Fibroblast of skin of right biceps (primary cell): ENCODE measurements at regions not wholly inside any gene's neighbourhood (a gene's known extent, or its start where the extent isn't known, plus 50 kb on each side); places are given as distances from the start of the nearest gene placed in this dataset.

Experiments
- DNase-seq: peaks from one replicate; pipeline ENCODE4 v3.0.0-alpha.2; 2013

DNA sequence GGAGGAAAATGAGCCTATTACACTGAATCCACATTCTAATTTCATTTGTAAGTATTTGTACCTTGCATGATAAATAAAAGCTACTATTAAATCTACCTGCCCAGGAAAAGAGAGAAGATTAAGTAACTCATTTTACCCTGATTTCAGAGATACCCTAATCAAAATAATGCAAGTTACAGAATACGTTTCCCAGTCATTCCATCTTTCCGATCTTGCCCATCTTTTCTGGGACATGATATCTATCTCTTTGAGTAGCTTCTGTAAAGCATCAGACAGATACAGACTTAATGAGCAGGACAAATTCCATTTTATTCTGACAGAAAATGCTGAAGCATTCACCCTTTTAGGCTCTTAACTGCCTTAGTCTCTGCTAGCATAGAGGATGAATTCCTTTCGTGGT lies 56.6 kb downstream of the SPRY2 start:
- DNase-seq, result no peak

DNA sequence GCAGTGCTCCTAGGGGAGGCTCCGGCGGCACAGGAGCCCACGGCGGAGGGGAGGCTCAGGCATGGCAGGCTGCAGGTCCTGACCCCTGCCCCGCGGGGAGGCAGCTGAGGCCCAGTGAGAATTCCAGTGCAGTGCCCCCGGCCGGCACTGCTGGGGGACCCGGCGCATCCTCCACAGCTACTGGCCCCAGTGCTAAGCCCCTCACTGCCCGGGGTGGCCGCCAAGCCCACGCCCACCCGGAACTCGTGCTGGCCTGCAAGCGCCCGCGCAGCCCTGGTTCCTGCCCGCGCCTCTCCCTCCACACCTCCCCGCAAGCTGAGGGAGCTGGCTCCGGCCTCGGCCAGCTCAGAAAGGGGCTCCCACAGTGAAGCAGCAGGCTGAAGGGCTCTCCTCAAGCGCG lies 62.2 kb downstream of the SPRY2 start:
- DNase-seq, result no peak

DNA sequence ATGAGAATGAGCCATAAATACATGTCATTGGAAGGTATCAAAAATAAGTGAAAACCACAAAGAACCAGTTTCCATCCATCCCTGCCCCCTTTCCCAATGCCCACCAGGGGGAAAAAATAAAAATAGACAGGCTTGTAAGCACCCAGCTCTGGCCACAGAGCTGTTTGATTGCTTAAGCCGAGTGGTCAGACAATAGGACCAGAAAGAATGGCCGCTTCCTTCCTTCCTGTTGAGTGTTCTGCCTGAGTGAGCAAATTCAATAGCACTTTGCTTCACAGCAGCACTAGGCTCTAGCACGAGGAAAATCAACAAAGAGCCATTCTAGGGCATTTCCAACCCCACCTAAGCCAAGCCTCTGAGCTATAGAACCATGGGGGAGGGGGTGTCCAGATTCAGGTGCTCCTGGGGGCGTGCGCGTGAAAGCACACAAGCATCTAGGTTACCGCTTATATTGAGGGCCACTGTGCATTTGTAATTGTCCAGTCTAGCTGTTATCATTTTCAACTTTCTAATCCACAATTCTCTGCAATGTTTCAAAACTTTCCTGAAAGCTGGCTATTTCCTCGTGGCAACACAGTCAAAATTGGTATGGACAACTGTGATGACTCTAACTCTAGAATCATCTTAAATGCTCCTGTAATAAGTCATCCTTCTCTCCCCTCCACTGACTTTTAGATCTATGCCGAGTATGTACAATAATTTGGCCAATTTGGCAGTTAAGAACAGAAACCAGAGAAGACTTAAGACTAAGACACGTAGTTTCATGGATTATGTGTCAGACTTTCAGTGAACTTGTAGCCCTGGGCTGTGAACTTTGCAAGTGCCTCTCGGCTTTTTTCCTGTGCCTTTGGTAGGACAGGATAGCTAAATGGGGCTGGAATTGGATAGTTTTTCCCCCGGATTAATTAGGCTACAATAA lies 64.3 kb downstream of the SPRY2 start:
- DNase-seq, result peak; percentile 34

DNA sequence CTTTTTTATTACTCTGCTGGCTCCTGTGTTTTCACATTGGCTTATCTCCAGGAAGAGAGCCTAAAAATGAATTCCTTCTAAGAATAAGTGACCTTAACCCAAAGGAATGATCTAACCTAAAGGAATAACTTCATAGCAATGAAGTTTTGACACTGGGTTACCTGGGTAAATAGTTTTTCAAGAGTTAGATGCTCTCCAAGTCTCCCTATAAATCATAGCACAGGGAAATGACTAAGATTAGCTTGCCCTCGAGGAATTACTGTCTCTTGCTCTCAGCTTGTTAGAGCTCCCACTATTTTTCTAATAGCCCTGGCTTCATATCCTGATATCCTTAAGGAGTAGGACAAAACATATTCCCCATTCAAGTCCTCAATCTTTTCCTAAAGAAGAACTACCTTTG lies 66.3 kb downstream of the SPRY2 start:
- DNase-seq, result peak; percentile 18

DNA sequence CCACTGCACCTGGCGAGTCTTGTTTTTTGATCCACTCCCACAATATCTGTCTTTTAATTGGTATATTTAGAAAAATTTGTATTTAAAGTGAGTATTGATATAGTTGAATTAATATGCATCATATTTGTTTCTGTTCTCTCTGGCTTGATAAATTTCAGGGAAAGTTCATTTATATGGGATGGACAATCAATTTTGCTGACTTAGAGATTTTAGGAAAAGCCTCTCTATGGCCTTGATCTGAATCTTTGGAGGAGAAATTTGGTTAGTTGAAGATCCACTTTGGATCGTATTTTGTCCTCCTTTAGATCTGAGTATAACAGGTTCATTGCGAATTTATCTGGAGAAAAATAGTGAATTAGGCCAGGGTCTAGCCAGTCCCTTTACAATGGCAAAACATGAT lies 67.2 kb downstream of the SPRY2 start:
- DNase-seq, result no peak

DNA sequence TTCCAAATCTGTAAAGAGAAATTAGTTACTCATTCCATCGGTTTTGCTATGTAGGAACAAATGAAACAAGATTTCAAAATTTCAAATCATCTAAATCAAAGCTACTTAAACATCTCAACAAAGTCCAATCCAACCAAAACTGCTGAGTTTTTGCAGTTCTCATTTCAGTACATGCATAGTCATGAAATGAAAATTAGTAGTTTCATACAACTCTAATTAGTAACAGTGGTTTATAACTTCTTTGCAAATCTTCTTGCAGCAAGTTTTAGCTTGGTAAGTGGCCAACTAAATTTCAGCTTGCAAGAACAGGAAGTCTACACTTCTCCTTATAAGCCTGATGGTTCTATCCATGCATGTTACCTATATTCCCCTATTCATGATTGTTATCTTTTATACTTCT lies 75.6 kb downstream of the SPRY2 start:
- no peak for DNase-seq

DNA sequence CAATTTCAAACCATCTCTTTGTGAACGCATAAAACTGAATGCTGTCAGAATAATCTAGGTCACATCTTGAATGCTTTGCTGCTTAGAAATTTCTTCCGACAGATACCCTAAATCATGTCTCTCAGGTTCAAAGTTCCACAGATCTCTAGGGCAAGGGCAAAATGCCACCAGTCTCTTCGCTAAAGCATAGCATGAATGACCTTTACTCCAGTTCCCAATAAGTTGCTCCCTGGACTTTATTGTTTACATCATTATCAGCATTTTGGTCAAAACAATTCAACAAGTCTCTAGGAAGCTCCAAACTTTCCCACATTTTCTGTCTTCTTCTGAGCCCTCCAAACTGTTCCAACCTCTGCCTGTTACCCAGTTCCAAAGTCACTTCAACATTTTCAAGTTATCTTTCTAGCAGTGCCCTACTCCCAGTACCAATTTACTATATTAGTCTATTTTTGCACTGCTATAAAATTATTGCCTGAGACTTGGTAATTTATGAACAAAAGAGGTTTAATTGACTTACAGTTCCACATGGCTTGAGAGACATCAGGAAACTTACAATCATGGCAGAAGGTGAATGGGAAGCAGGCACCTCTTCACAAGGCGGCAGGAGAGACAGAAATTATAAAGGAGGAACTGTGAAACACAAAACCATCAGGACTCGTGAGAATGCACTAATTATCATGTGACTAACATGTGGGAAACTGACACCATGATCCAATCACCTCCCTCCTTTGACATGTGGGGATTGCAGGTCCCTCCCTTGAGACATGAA lies 77.0 kb downstream of the SPRY2 start:
- no peak for DNase-seq

DNA sequence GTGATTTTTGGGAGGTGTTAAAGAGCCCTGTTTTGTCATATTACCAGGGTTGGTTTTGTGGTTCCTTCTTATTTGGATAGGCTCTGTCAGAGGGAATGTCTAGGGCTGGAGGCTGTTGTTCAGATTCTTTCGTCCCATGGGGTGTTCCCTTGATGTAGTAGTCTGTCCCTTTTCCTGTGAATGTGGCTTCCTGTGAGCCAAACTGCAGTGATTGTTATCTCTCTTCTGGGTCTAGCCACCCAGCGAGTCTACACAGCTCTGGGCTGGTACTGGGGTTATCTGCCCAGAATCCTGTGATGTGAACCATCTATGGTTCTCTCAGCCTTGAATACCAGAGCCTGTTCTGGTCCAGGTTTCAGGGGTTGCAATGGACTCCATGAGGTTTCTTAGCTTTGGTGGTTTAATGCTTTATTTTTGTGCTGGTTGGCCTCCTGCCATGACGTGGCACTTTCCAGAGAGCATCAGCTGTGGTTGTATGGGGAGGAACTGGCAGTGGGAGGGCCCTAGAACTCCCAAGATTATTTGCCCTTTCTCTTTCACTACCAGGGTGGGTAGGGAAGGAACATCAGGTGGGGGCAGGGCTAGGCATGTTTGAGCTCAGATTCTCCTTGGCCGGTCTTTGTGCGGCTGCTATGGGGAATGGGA lies 78.8 kb downstream of the SPRY2 start:
- no peak for DNase-seq

DNA sequence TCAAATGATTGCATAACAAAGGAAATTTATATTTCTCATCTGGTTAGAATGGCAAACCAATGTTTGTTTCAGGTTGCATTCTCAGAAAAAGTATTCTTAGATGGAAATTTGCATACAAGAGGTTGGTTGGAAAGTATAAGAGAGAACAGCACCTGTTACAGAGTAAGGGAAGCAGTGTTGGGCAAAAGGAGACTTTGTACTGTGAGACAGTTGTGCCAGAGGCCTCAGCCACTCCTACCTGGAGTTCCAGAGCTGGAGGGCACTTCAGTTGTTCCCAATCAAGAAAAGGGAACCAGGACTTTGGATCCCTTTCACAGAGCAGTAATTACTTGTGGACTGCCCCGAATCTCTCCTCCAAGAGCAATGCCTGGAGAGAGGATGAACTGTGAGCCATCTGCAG lies 81.8 kb downstream of the SPRY2 start:
- no peak for DNase-seq

DNA sequence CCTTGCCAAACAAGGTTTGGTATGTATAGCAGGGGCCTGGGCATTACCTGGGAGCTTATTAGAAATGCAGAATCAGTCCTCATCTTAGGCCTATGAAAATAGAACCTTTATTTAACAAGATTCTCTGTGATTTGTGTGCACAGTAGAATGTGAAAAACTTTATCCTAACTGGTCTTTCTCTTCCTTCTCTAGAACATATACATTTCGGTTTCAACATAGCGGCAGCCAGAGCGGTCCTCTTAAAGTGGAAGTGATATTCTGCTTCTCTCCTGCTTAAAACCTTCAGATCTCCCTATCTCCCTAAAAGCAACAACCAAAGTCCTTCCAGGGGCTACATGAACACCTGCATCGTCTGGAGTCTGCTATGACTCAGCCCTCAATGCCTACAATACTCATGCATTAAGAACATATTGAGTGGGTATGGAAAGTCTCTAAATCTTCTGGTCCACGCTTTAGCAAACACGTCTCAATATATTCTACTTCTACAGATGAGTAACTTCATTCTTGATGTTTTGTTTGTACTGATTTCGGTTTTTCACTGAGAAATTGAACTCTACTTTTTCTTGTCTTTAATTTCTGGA lies 84.5 kb downstream of the SPRY2 start:
- no peak for DNase-seq

DNA sequence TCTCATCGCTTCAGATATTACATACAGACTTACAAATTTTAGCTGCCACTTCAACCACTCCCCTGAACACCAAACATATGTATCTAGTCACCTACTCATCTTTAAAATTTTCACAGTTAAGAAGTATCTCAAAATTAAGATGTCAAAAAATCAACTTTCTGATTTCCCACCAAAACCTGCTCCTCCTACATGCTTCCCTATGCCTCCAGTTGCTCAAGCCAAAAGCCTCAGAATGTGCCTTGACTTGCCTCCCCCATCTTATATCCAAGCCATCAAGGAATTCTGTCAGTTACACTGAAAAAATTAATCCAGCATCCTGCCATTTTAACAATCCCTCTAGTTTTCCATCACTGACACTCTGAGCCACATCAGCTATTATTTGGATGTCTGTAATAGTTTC lies 85.0 kb downstream of the SPRY2 start:
- no peak for DNase-seq

DNA sequence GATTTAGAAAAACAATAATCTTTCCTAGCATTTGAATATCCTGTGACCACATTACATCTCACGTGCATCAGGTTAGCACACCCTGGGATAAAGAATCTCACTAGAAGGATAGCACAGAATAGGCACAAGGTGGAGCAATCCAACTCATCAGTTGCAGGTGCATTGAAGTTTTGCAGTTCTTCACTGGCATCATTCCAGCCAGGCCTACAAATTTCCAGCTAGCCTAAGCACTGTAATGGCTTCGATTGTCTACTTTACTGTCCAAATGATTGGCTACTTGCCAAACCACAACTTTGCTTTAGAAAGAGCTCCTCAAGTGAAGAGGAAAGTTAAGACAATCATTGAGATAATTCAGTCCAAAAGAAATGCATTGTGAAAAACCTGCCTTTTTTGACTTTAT lies 89.5 kb downstream of the SPRY2 start:
- peak; percentile 61 for DNase-seq

DNA sequence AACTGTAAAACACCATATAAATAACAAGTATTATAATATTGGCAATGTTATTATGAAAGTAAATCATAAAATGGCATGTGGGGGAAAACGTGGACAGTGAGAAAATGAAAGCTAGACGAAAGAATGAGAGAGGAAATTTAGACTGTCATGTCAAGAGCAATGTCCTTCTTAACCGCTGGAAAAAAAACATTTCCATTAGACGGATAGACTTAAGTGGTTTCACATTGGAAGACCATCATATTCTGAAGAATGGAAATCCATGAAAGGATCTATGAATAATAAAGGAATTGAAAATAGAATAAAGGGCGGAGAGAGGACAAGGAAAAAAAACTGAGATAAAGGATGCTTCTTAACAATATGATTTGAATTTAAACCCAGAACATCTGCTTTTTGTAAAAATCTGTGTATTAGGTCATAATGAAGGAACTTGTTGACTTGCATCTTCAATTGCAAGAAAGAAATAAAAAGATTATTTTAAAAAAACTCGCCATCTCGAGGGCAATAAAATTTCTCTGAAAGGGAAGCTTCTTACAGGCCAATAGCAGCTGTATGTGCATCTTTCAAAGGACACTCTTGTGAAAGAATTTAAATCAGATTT lies 90.6 kb downstream of the SPRY2 start:
- DNase-seq, result peak; percentile 39

DNA sequence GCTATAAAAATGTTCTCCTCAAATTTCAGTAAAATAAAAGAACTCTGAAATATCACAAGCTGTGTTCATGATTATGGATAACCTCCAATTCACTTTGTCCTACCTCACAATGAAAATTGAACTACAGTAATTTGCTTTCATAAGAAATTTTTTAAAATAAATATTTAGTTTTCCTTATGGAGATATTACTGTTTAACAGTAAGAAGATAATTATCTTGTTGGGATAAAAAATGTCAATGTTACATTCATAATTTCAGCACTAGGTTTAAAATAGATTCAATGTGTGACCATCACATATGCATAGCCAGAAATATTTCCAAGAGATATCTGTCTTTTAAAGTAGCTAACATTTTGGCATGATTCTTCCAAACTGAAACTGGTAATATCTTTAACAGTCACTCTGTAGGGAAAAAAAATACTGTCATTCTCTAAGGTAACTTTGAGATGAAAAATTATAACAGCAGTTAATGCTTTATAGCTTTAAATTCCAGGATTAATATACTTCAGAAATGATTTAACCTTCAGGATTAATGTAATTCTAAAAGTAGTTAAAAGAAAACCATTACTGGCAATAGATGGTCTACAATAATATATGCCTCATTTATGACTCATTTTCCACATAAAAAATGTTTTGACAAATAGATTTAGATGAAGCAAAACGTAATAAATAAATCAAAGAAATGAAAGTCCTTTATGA lies 91.3 kb downstream of the SPRY2 start:
- DNase-seq, result peak; percentile 22

DNA sequence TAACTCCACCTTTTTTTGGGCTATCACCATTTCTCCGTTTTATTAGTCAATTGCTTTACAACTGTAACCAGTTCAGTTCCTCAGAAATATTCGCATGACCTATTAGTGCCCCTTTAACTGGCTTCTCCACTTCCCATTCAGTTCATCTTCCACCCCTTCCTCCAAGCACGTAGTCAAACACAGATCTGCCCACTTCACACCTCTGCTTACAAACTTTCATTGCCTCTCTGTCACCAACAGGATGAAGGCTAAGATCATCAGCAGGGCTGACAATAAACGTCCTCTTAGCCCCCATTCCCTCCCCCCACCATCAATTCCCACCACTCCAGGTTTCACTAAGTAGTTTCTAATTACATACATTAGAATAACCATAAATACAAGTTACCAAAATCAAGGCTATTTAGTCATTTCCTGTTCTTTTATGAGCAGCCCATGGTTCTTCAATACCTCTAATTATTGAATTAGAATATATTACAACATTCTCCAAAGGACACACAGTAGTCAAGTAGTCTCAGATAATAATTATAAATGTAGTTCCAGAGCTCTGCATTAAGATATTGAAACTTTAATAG lies 95.7 kb downstream of the SPRY2 start:
- DNase-seq, result no peak

DNA sequence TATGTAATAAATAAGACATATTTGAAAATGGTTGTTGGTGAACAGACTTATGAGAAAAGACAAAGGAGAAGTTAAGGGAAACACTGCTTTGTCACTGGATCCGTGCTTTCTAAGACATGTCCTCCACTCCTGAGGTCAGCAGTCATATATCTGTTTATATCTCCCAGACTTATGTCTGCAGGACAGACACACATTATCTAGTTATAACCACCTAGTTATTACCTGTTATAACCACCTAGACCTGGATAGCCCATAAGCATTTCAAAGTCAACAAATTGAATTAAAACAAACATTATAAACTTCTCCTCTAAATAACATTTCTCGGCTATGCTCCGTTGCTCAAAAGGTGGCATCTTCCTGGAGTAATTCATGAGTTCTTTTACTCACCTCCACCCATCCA lies 96.4 kb downstream of the SPRY2 start:
- DNase-seq, result no peak

DNA sequence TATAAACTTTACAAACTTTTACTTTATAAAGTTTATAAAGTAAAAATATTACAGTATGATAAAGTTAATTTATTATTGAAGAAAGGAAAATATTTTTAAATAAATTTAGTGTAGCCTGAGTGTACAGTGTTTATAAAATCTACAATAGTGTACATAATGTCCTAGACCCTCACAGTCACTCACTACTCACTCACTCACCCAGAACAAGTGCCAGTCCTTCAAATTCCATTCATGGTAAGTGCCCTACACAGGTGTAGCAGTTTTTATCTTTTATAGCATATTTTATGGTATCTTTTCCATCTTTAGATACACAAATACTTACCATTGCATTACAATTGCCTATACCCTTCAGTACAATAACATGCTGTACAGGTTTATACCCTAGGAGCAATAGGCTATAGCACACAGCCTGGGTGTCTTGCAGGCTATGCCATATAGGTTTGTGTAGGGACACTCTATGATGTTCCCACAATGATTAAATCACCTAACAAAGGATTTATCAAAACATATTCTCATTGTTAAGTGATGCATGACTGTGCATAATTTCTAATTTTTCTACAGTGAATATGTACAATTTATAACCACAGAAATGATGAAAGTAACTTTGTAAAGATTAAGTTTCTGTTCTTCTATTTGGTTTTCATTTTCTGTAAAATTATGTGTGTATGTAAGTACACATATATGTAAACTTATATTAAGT lies 98.0 kb downstream of the SPRY2 start:
- no peak for DNase-seq

DNA sequence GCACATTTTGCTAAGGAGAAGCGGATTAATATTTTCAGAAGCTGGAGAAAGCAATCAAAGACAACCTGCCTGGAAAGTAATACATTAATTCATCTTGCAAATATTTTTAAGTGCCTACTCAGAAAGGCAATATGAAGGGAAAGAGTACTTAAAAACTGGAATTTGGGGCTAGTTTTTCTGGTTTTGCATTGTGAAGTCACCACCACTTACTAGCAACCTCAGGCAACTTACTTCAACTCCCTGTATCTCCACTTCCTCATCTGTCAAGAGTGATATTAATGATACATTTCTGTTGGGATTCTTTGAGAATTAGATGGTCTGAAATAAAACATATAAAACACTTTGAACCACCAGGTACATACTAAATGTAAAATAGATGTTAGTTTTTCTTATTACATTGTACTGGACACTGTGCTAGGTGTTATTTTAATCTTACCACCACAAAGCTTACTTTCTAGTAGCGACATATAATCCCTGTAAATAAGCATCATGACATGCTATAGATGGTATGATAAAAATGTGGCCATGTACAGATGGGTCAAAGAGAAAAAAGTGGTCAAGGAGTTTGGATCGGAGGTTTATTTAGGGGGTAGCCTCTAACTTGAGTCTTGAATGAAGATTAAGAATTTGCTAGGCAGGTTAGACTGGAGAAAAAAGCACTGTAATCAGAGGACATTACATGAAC lies 101.2 kb downstream of the SPRY2 start:
- DNase-seq, result no peak

DNA sequence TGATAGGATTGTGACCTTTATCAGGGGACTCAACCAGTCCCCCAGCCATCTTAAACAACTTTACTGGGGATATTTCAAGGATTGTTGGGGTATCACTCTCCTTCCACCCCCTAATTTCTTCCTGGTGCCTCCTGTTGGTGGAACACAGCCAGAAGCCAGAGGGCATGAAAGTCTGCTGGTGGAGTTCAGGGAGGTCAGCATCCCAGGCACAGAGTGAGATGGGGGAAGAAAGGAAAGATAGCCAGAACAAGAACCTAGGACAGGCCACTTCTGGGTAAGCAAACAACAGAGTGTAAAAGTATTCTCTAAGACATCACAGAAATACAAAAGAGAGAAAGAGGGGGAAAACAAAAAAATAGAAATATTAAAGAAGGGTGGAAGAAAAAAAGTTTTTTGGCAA lies 101.8 kb downstream of the SPRY2 start:
- no peak for DNase-seq

DNA sequence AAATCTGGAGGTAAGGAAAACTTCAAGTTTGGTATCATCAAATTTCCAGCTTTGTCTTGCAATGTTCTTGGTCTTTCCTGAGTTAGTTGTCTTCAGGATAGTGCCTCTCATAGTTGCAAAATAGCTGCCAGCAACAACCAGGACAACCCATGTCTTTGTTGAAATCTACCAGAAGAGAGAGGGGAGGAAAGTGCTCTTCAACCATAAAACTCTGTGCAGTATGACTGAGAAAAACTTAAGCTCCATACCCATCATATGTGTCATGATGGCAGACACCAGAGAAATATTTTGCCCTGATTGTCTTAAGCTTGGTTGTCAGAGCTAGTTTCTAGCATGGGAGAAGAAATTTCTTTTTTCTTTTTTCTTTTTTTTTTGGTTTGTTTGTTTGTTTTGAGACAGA lies 103.3 kb downstream of the SPRY2 start:
- DNase-seq, result peak; percentile 38

DNA sequence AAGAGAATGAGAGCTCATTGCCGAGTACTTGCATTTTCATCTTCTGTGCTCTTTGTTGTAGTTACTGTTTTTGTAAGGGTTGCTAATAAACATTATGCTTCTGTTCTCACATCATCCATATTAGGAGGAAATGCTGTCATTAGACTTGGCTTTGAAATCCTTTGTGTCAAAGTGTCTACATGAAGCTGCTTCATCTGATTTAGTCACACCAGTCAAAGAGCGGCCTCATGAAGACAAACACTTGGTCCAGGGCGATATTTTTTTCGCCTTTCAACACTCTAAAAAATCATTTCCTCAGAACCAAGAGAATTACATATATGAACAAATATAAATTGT lies 105.0 kb downstream of the SPRY2 start:
- no peak for DNase-seq
